Erythroblast (primary cell): ENCODE measurements at regions not wholly inside any gene's neighbourhood (a gene's known extent, or its start where the extent isn't known, plus 50 kb on each side); places are given as distances from the start of the nearest gene placed in this dataset.

ENCODE experiments used
- DNase-seq, 2 experiments: peaks; one replicate each; lab custom pipeline; 2025; lab: John Stamatoyannopoulos, UW
- GATA1 ChIP-seq: IDR thresholded peaks from 2 replicates; pipeline ENCODE4 v1.6.1; 2011; ENCODE audit warnings: low read depth, mild to moderate bottlenecking, control low read depth, low read length, moderate library complexity
- POLR2A ChIP-seq: IDR thresholded peaks from 2 replicates; pipeline ENCODE4 v1.6.1; 2011; ENCODE audit warnings: mild to moderate bottlenecking, low read length

GRCh38 chr12:66960704-66961690 lies 282.1 kb upstream of the GRIP1 start:
- DNase-seq, result no peak
- no peak for TF ChIP-seq POLR2A
- TF ChIP-seq GATA1, result no peak

- TF ChIP-seq GATA1 (no peak), POLR2A (no peak)
- no peak for DNase-seq
Measured at GRCh38 chr12:66962290-66962689, 283.4 kb upstream of the GRIP1 start.

- TF ChIP-seq GATA1 (no peak), POLR2A (no peak)
- no peak for DNase-seq
Measured at GRCh38 chr12:66963901-66964300, 285.0 kb upstream of the GRIP1 start.

- no peak for DNase-seq
- TF ChIP-seq POLR2A (no peak), GATA1 (no peak)
Measured at GRCh38 chr12:66964629-66965028, 285.8 kb upstream of the GRIP1 start.

GRCh38 chr12:66965621-66966020 lies 286.7 kb upstream of the GRIP1 start:
- TF ChIP-seq GATA1 (no peak), POLR2A (no peak)

GRCh38 chr12:66971816-66972215 lies 292.9 kb upstream of the GRIP1 start:
- TF ChIP-seq GATA1 (no peak), POLR2A (no peak)

More at GRCh38 chr12:66965621-66966020, 286.7 kb upstream of the GRIP1 start:
- DNase-seq, result no peak

GRCh38 chr12:66976526-66976925 lies 292.6 kb upstream of the CAND1 start:
- DNase-seq, result no peak
- no peak for TF ChIP-seq POLR2A

More at GRCh38 chr12:66971816-66972215, 292.9 kb upstream of the GRIP1 start:
- no peak for DNase-seq

- TF ChIP-seq GATA1 (no peak), POLR2A (no peak)
- no peak for DNase-seq
Measured at GRCh38 chr12:66978802-66979201, 290.4 kb upstream of the CAND1 start.

GRCh38 chr12:66979251-66979650 lies 289.9 kb upstream of the CAND1 start:
- no peak for DNase-seq
- TF ChIP-seq GATA1 (no peak), POLR2A (no peak)

GRCh38 chr12:66984077-66984476 lies 285.1 kb upstream of the CAND1 start:
- TF ChIP-seq POLR2A, result no peak
- TF ChIP-seq GATA1, result no peak
- no peak for DNase-seq

GRCh38 chr12:66984962-66985361 lies 284.2 kb upstream of the CAND1 start:
- no peak for DNase-seq
- TF ChIP-seq POLR2A (no peak), GATA1 (no peak)

- no peak for DNase-seq
- TF ChIP-seq POLR2A (no peak), GATA1 (no peak)
Measured at GRCh38 chr12:66999141-66999540, 270.0 kb upstream of the CAND1 start.

GRCh38 chr12:67001251-67001650 lies 267.9 kb upstream of the CAND1 start:
- DNase-seq, result no peak
- TF ChIP-seq POLR2A (no peak), GATA1 (no peak)

GRCh38 chr12:67002720-67003119 lies 266.4 kb upstream of the CAND1 start:
- no peak for DNase-seq

GRCh38 chr12:67006610-67007009 lies 262.5 kb upstream of the CAND1 start:
- no peak for TF ChIP-seq POLR2A
- TF ChIP-seq GATA1, result no peak
- no peak for DNase-seq

More at GRCh38 chr12:67002720-67003119, 266.4 kb upstream of the CAND1 start:
- TF ChIP-seq GATA1, result no peak
- TF ChIP-seq POLR2A, result no peak

GRCh38 chr12:67014642-67015041 lies 254.5 kb upstream of the CAND1 start:
- DNase-seq, result no peak
- TF ChIP-seq GATA1, result no peak
- no peak for TF ChIP-seq POLR2A
